ENCODE measurements at regions not wholly inside any gene's neighbourhood (a gene's known extent, or its start where the extent isn't known, plus 50 kb on each side); places are given as distances from the start of the nearest gene placed in this dataset.

GRCh38 chr2:14750433-14750832 lies 117.9 kb downstream of the LRATD1 start:
- TF ChIP-seq NFIC (IDR thresholded peaks at IDR 0.05) (no peak), YY1 (IDR thresholded peaks at IDR 0.05; ENCODE audit: low read depth) (no peak), CEBPB (IDR thresholded peaks at IDR 0.05) (no peak), TAF1 (IDR thresholded peaks at IDR 0.05; ENCODE audit: low read depth) (no peak), REST (IDR thresholded peaks at IDR 0.05; ENCODE audit: low read depth) (no peak), TCF12 (IDR thresholded peaks at IDR 0.05; ENCODE audit: low read depth) (no peak), EP300 (IDR thresholded peaks at IDR 0.05; ENCODE audit: borderline replicate concordance) (no peak), CREB1 (IDR thresholded peaks at IDR 0.05; ENCODE audit: low read depth) (no peak), TEAD4 (IDR thresholded peaks at IDR 0.05) (no peak), RAD21 (IDR thresholded peaks at IDR 0.05; ENCODE audit: low read depth) (no peak), MAX (IDR thresholded peaks at IDR 0.05) (no peak), EGR1 (IDR thresholded peaks at IDR 0.05) (no peak)
